ENCODE measurements at regions not wholly inside any gene's neighbourhood (a gene's known extent, or its start where the extent isn't known, plus 50 kb on each side); places are given as distances from the start of the nearest gene placed in this dataset.
"Not testable (repeated sequence)": the region's sequence is repeated elsewhere in the genome, so short reads cannot be mapped to it uniquely, and the experiment has no call there.

DNA sequence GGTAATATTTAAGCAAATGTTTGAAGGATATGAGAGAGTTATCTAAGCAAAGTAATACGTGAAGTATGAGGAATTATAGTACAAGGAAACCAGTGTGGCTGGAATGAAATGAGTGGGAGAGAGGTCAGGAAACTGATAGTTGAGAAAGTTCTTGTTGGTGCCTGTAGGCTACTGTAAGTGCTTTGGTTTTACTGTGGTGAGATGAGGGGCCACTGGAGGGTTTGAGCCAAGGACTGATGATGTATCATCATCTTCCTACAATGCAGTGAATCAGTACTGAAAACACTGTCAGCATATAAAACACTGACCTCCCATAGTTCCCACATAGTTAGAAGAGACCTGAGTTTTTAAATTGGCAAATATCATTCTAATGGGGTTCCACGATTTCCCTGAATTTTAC lies 367.5 kb upstream of the CTSO start:
- no peak for DNase-seq

- no peak for DNase-seq
Measured at GRCh38 chr4:156313497-156313896, 359.8 kb upstream of the CTSO start.

GRCh38 chr4:156312261-156312847 lies 358.7 kb upstream of the CTSO start:
- no peak for DNase-seq

- no peak for DNase-seq
Measured at GRCh38 chr4:156309031-156309430, 355.4 kb upstream of the CTSO start.

DNA sequence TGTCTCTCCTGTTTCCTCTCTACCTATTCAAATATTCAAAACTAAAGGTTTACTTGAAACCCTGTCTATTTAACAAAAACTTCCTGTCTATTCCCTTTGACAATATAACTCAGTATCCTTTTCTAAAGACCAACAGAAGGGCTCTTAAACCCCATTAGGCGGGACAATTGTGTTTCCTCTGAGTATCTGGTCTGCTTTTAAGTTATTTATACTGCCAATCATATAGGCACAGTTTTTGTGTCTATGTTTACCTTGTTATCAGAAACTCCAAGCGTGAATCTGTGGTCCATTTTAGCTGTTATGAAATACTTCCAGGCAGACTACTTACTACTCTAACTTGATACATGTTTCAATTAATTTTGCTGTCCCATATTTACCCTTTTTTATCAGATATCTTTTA lies 350.0 kb upstream of the CTSO start:
- DNase-seq: no peak

DNA sequence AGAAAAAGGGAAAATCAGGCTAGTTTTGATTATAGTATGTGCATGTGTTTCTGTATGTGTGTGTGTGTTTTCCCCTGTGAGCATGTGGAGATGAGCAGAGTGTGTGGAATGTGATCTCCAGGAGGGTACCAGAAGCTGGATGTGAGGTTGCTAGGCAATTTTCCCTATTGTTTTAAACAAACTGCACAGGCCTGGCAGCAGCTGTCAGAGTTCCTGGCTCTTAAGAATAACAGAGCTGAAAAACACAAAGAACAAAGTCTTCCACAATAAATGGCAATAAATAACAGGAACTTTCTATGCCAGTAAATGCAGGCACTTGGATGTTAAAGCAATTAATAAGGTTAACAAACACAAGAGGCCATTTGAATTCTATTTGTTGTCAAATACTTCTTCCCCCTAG lies 344.6 kb upstream of the CTSO start:
- peak in 1 of 2 donors; percentile 45 for DNase-seq

DNA sequence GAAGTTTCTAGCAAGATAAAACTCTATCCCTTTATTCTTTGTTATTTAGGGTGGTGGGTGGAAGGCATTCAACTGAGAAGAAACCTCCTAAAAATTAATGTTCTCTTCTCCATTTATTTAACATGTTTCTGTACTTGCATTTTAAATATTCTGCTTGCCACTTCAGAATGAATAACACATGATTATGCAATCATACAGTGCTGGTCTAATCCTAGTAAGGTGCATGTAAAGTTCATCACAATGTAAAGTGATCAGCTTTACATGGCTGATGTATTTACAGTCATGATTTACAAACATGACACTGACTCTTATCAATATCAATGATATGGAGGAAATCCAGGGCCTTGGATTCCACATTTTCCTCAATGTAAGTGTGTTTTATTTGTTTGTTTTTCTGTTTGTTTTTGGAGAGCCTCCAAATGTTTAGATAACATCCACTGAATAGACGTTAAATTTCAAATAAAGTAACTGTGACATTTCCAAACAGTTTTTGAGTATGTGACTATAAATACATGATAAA lies 342.1 kb upstream of the CTSO start:
- DNase-seq: no peak

DNA sequence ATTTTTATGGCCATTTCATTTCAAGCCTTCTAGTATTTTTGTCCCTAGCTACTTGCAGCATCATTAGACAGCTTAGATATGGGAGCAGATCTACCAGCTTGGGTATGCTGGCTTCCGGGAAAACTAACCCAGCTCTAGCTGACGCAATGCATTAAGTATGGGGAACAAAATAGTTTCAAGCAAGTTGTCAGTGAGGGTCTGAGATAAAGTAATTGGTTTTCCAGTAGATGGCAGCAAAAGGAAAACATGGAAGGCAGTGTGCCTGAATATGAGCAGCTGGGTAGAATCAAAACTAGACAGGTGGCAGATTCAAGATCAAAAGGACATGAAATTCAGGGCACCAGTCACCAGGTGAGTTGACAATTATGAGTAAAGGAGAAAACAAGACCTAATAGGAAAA lies 340.9 kb upstream of the CTSO start:
- DNase-seq: no peak

GRCh38 chr4:156293657-156294297 lies 340.1 kb upstream of the CTSO start:
- DNase-seq: no peak

GRCh38 chr4:156291317-156291716 lies 337.7 kb upstream of the CTSO start:
- no peak for DNase-seq

- no peak for DNase-seq
Measured at GRCh38 chr4:156290811-156291210, 337.1 kb upstream of the CTSO start.

DNA sequence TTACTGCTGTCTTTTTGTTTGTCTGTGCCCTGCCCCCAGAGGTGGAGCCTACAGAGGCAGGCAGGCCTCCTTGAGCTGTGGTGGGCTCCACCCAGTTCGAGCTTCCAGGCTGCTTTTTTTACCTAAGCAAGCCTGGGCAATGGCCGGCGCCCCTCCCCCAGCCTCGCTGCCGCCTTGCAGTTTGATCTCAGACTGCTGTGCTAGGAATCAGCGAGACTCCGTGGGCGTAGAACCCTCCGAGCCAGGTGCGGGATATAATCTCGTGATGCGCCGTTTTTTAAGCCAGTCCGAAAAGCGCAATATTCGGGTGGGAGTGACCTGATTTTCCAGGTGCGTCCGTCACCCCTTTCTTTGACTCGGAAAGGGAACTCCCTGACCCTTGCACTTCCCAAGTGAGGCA lies 336.4 kb upstream of the CTSO start:
- DNase-seq: not testable (repeated sequence)

DNA sequence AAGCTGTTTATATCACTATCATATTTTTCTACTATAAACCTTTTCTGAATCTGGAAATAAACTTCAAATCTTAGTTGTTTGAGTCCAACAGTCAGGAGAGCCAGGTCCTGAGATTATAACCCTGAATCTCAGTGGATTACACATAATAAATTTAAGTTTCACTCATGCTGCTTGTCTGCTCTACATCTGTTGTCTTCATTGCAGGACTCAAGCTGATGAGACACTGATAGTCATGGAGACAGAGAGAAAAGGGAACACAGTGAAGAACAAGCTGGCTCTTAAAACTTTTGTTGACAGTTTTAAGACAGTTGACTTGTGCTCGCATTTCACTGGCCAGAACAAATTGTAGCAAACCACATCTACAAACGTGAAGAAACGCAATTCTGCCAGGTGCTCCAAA lies 327.0 kb upstream of the CTSO start:
- no peak for DNase-seq

- DNase-seq: no peak
Measured at GRCh38 chr4:156265407-156265806, 311.7 kb upstream of the CTSO start.

- DNase-seq: no peak
Measured at GRCh38 chr4:156261230-156261629, 307.6 kb upstream of the CTSO start.

DNA sequence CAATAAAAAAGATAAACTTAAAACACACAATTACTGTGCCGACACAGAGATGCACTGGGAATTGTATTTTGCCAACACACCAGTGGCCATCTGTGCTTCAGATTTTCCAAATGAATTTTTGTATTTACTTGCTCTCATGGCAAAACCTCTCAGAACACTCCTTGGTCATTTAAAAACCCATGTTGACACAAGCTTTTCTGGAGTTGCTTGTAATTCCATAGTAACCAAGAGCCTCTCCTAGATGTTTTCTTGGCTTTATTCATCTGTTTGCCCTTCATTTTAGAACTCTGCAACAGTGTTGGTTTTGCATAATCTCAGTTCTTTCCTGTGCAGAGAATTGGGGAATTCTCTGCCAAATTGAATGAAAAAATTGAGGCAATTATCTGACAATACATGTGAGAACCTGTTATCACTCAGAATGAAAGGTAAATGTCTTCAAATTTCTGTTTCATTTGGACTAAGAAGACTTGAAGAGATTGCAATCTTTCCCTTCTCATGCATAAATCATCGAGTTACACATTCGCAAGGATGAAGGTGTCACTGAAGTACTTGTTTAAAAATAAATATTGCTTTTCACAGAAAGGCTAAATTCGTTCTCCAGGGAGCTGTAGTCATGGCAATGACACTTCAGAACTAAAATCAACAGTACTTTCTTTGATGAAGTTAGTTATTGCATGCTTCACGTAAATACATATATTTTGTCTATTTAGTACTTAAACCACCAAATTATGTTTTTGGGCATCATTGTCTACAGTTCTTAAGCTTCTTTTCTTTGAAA lies 301.8 kb upstream of the CTSO start:
- DNase-seq: peak; percentile 13 to 17

DNA sequence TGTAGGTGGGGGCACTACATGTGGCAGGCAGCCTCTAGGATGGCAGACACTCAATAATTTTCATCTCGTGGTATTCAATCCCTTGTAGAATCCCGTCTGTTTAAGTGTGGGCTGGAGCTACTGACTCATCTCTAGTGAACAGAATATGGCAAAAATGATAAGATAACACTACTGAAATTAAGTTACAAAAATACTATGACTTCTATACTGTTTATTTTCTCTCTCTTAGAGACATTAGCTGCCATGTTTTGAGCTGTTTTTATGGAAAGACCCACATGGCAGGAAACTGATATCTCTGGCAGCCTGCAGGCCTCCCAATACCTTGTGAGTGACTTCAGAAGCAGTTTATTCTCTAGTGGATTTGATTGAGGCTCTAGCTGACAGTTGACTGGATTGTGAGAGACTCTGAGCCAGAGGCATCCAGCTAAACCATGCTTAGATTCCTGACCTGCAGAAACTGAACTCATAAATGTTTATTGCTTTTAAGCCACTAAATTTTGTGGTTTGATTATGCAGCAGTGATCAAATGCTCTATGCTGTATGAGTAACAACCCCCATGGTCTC lies 298.8 kb upstream of the CTSO start:
- DNase-seq: no peak

- DNase-seq: no peak
Measured at GRCh38 chr4:156251373-156252065, 297.9 kb upstream of the CTSO start.

DNA sequence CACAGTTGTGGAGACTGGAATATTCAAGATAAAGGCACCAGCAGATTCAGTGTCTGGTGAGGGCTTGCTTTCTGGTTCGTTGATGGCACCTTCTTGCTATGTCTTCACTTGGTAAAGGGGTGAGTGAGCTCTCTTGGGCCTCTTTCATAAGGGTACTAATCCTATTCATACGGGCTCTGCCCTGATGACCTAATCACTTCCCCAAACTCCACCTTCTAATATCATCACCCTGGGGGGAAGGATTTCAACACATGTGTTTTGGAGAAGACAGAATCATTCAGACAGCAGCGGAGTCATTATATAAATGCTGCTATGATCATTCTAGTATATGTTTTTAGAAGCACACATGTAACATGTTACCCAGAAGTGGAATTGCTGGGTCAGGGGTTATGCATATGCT lies 295.3 kb upstream of the CTSO start:
- no peak for DNase-seq

DNA sequence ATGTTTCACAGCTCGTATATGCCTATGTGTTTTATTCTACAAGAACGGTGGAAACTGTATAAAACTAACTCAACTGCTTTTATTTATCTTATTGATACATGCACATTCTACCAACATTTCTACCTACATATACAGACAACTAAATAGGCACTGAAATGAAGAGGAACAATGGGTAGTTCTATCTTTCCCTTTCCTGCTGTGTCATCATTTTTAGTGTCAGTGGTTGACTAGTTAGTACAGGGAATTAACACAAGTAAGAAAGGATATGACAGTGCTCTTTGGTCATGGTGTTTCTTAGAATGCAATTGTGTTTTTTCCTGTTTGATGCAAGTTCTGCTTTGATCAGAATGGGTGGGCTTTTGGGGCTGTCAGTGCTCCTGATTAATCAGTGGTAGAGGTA lies 293.8 kb upstream of the CTSO start:
- DNase-seq: no peak

DNA sequence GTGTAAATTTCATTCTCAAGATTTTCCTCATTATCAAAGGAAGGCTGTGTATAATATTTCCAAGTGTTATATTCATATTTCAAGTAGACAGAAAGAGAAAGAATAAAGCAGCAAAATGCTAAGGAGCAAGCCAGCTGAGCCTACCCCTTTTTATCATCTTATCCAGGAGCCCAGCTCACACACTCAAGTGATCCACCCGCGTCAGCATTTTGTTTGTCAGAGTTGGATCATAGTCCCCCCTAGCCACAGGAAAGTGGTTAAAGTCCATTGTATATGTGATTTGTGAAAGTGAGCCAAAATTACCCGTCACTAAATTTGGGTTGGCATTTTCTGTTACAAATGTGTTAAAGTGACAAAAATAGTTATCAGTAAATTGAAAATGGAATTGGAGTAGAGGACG lies 289.3 kb upstream of the CTSO start:
- DNase-seq: no peak

- DNase-seq: no peak
Measured at GRCh38 chr4:156242390-156242789, 288.7 kb upstream of the CTSO start.
